Prostate gland (tissue), 2 donors: ENCODE measurements at regions not wholly inside any gene's neighbourhood (a gene's known extent, or its start where the extent isn't known, plus 50 kb on each side); places are given as distances from the start of the nearest gene placed in this dataset.

Experiments
- POLR2A ChIP-seq: fragments of 450-650 bp; IDR thresholded peaks from one replicate; pipeline ENCODE4 v1.6.1; 2016; ENCODE audit warnings: antibody characterized with exemption, mild to moderate bottlenecking
- POLR2AphosphoS5 ChIP-seq: sonication (generic); formaldehyde crosslinking; IDR thresholded peaks from one replicate; pipeline ENCODE4 v1.6.1; 2017; ENCODE audit warnings: antibody characterized with exemption
- TF ChIP-seq, protein P1 (sequence below), 4 experiments: fragments of 200-600 bp in 2 of 4; fragments of 450-650 bp in 2 of 4; sonication (generic) in 2 of 4; IDR thresholded peaks; 1 replicate in 3 of 4; 2 replicates in 1 of 4; pipeline ENCODE4 v1.5.1; 2016 to 2019; ENCODE audit warnings: antibody characterized with exemption in 4 of 4, mild to moderate bottlenecking in 2 of 4, moderate library complexity in 2 of 4

- TF ChIP-seq, protein P1, sequence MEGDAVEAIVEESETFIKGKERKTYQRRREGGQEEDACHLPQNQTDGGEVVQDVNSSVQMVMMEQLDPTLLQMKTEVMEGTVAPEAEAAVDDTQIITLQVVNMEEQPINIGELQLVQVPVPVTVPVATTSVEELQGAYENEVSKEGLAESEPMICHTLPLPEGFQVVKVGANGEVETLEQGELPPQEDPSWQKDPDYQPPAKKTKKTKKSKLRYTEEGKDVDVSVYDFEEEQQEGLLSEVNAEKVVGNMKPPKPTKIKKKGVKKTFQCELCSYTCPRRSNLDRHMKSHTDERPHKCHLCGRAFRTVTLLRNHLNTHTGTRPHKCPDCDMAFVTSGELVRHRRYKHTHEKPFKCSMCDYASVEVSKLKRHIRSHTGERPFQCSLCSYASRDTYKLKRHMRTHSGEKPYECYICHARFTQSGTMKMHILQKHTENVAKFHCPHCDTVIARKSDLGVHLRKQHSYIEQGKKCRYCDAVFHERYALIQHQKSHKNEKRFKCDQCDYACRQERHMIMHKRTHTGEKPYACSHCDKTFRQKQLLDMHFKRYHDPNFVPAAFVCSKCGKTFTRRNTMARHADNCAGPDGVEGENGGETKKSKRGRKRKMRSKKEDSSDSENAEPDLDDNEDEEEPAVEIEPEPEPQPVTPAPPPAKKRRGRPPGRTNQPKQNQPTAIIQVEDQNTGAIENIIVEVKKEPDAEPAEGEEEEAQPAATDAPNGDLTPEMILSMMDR (IDR thresholded peaks at IDR 0.05), result no peak
- TF ChIP-seq POLR2A (no peak), POLR2AphosphoS5 (no peak)
Observed at GRCh38 chr12:58681730-58682129, 238.6 kb downstream of the LRIG3 start.
